ENCODE measurements at regions not wholly inside any gene's neighbourhood (a gene's known extent, or its start where the extent isn't known, plus 50 kb on each side); places are given as distances from the start of the nearest gene placed in this dataset.

- Histone ChIP-seq H3K27ac (ENCODE audit: low read length) (no peak overlapping the region), H3K9me2 (replicated peaks; ENCODE audit: low read length) (no peaks in the 10 kb centered on the region), H3K9me3 (ENCODE audit: low read length) (no peaks in the 10 kb centered on the region), H3K4me3 (ENCODE audit: low read length) (no peak overlapping the region), H3K79me2 (ENCODE audit: low read length) (no peaks in the 10 kb centered on the region), H3K4me2 (ENCODE audit: low read length) (no peak overlapping the region), H3K4me1 (ENCODE audit: insufficient read depth, low read length) (no peaks in the 10 kb centered on the region), H3F3A (ENCODE audit: low read length, unreplicated experiment) (no peaks in the 10 kb centered on the region), H2AFZ (ENCODE audit: low read length) (no peak overlapping the region), H3K9ac (ENCODE audit: low read length) (no peak overlapping the region), H3K36me3 (ENCODE audit: low read depth, low read length) (no peaks in the 10 kb centered on the region), H3K27me3 (ENCODE audit: low read length) (no peaks in the 10 kb centered on the region), H4K20me1 (ENCODE audit: low read length) (no peaks in the 10 kb centered on the region)
- BruUV-seq (replicated peaks): no TSS peak
- no peak for ATAC-seq
- intact Hi-C loops (cut with micrococcal nuclease): no loop called here
- TF ChIP-seq EZH2 (IDR thresholded peaks at IDR 0.05; ENCODE audit: low read length, unreplicated experiment) (no peak), CTCF (conservative IDR thresholded peaks at IDR 0.05; ENCODE audit: low read depth, low read length) (no peak), EZH2phosphoT487 (IDR thresholded peaks at IDR 0.05; ENCODE audit: borderline replicate concordance, low read length) (no peak)
- ChIA-PET CTCF (no interaction called here), POLR2A (ENCODE audit: unreplicated experiment) (no interaction called here)
- DNase-seq: peak; percentile 23
Observed at GRCh38 chr4:119825696-119826095, 197.1 kb upstream of the PDE5A start.

GRCh38 chr4:119823891-119824290 lies 195.3 kb upstream of the PDE5A start:
- Histone ChIP-seq H3K27ac (ENCODE audit: low read length) (no peak overlapping the region), H3K36me3 (ENCODE audit: low read depth, low read length) (no peaks in the 10 kb centered on the region), H2AFZ (ENCODE audit: low read length) (no peak overlapping the region), H3K9me2 (replicated peaks; ENCODE audit: low read length) (no peaks in the 10 kb centered on the region), H3K9me3 (ENCODE audit: low read length) (no peaks in the 10 kb centered on the region), H3K79me2 (ENCODE audit: low read length) (no peaks in the 10 kb centered on the region), H4K20me1 (ENCODE audit: low read length) (no peaks in the 10 kb centered on the region), H3F3A (ENCODE audit: low read length, unreplicated experiment) (no peaks in the 10 kb centered on the region), H3K27me3 (ENCODE audit: low read length) (no peaks in the 10 kb centered on the region), H3K4me1 (ENCODE audit: insufficient read depth, low read length) (no peaks in the 10 kb centered on the region), H3K4me3 (ENCODE audit: low read length) (no peak overlapping the region), H3K4me2 (ENCODE audit: low read length) (no peak overlapping the region), H3K9ac (ENCODE audit: low read length) (no peak overlapping the region)
- TF ChIP-seq EZH2 (IDR thresholded peaks at IDR 0.05; ENCODE audit: low read length, unreplicated experiment): no peak
- intact Hi-C loops (cut with micrococcal nuclease): no loop called here
- DNase-seq: no peak
- ATAC-seq: no peak
- ChIA-PET POLR2A (ENCODE audit: unreplicated experiment) (no interaction called here), CTCF (no interaction called here)
- no TSS peak for BruUV-seq (replicated peaks)

- no TSS peak for BruUV-seq (replicated peaks)
- ATAC-seq: no peak
- Histone ChIP-seq H3K4me1 (ENCODE audit: insufficient read depth, low read length) (no peaks in the 10 kb centered on the region), H3K79me2 (ENCODE audit: low read length) (no peaks in the 10 kb centered on the region), H3K9me3 (ENCODE audit: low read length) (no peaks in the 10 kb centered on the region), H4K20me1 (ENCODE audit: low read length) (no peaks in the 10 kb centered on the region), H3K9me2 (replicated peaks; ENCODE audit: low read length) (no peaks in the 10 kb centered on the region), H3F3A (ENCODE audit: low read length, unreplicated experiment) (no peaks in the 10 kb centered on the region), H3K9ac (ENCODE audit: low read length) (no peak overlapping the region), H2AFZ (ENCODE audit: low read length) (no peak overlapping the region), H3K4me3 (ENCODE audit: low read length) (no peak overlapping the region), H3K36me3 (ENCODE audit: low read depth, low read length) (no peaks in the 10 kb centered on the region), H3K4me2 (ENCODE audit: low read length) (no peak overlapping the region), H3K27ac (ENCODE audit: low read length) (no peak overlapping the region), H3K27me3 (ENCODE audit: low read length) (no peaks in the 10 kb centered on the region)
- ChIA-PET POLR2A (ENCODE audit: unreplicated experiment) (no interaction called here), CTCF (no interaction called here)
- TF ChIP-seq EZH2 (IDR thresholded peaks at IDR 0.05; ENCODE audit: low read length, unreplicated experiment): no peak
- TF ChIP-seq EZH2phosphoT487 (IDR thresholded peaks at IDR 0.05; ENCODE audit: borderline replicate concordance, low read length): no peak
- intact Hi-C loops (cut with micrococcal nuclease): no loop called here
- DNase-seq: no peak
Observed at GRCh38 chr4:119823045-119823444, 194.4 kb upstream of the PDE5A start.

- intact Hi-C loops (cut with micrococcal nuclease): no loop called here
- no peaks in the 10 kb centered on the region for H3K9me3 ChIP-seq (ENCODE audit: low read length)
- no peak for DNase-seq
- no peak overlapping the region for H3K4me3 ChIP-seq (ENCODE audit: low read length)
- H3K27me3 ChIP-seq (ENCODE audit: low read length): no peaks in the 10 kb centered on the region
- H3K4me2 ChIP-seq (ENCODE audit: low read length): no peak overlapping the region
- H3K36me3 ChIP-seq (ENCODE audit: low read depth, low read length): no peaks in the 10 kb centered on the region
- no peaks in the 10 kb centered on the region for H3K79me2 ChIP-seq (ENCODE audit: low read length)
- ATAC-seq: no peak
- BruUV-seq (replicated peaks): no TSS peak
- H3K4me1 ChIP-seq (ENCODE audit: insufficient read depth, low read length): no peaks in the 10 kb centered on the region
- no peaks in the 10 kb centered on the region for H3K9me2 ChIP-seq (replicated peaks; ENCODE audit: low read length)
- POLR2A ChIA-PET (ENCODE audit: unreplicated experiment): no interaction called here
- TF ChIP-seq EZH2 (IDR thresholded peaks at IDR 0.05; ENCODE audit: low read length, unreplicated experiment): no peak
- no peak for TF ChIP-seq CTCF (conservative IDR thresholded peaks at IDR 0.05; ENCODE audit: low read depth, low read length)
- TF ChIP-seq EZH2phosphoT487 (IDR thresholded peaks at IDR 0.05; ENCODE audit: borderline replicate concordance, low read length): no peak
- no peak overlapping the region for H2AFZ ChIP-seq (ENCODE audit: low read length)
- CTCF ChIA-PET: no interaction called here
- no peaks in the 10 kb centered on the region for H3F3A ChIP-seq (ENCODE audit: low read length, unreplicated experiment)
- no peak overlapping the region for H3K9ac ChIP-seq (ENCODE audit: low read length)
- H3K27ac ChIP-seq (ENCODE audit: low read length): no peak overlapping the region
- H4K20me1 ChIP-seq (ENCODE audit: low read length): no peaks in the 10 kb centered on the region
Observed at GRCh38 chr4:119816473-119816872, 187.9 kb upstream of the PDE5A start.
